ENCODE measurements at regions not wholly inside any gene's neighbourhood (a gene's known extent, or its start where the extent isn't known, plus 50 kb on each side); places are given as distances from the start of the nearest gene placed in this dataset.

- TF ChIP-seq POLR2A (IDR thresholded peaks at IDR 0.05; ENCODE audit: low read depth, low read length) (no peak), FOS (IDR thresholded peaks at IDR 0.05; ENCODE audit: borderline replicate concordance, insufficient read depth, low read length) (no peak), EZH2 (IDR thresholded peaks at IDR 0.05; ENCODE audit: borderline replicate concordance, low read depth, low read length, severe bottlenecking) (no peak)
- TF ChIP-seq, protein P1, sequence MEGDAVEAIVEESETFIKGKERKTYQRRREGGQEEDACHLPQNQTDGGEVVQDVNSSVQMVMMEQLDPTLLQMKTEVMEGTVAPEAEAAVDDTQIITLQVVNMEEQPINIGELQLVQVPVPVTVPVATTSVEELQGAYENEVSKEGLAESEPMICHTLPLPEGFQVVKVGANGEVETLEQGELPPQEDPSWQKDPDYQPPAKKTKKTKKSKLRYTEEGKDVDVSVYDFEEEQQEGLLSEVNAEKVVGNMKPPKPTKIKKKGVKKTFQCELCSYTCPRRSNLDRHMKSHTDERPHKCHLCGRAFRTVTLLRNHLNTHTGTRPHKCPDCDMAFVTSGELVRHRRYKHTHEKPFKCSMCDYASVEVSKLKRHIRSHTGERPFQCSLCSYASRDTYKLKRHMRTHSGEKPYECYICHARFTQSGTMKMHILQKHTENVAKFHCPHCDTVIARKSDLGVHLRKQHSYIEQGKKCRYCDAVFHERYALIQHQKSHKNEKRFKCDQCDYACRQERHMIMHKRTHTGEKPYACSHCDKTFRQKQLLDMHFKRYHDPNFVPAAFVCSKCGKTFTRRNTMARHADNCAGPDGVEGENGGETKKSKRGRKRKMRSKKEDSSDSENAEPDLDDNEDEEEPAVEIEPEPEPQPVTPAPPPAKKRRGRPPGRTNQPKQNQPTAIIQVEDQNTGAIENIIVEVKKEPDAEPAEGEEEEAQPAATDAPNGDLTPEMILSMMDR (IDR thresholded peaks at IDR 0.05; ENCODE audit: extremely low read depth in 1 of 2, insufficient read depth in 1 of 2, low read depth in 1 of 2, low read length in 2 of 2), result no peak
These were observed 171.1 kb upstream of the TET2 start for GRCh38 chr4:104975617-104976016.

Data from endothelial cell of umbilical vein (primary cell).